ENCODE measurements at regions not wholly inside any gene's neighbourhood (a gene's known extent, or its start where the extent isn't known, plus 50 kb on each side); places are given as distances from the start of the nearest gene placed in this dataset.

- DNase-seq: no peak
- no peak overlapping the region for H3K4me2 ChIP-seq (ENCODE audit: low read depth, low read length)
- no peaks in the 10 kb centered on the region for H3K9me3 ChIP-seq (replicated peaks; ENCODE audit: insufficient read depth, low read length)
- no peaks in the 10 kb centered on the region for H3K9me2 ChIP-seq (replicated peaks; ENCODE audit: insufficient read depth, low read length)
- no peaks in the 10 kb centered on the region for H4K20me1 ChIP-seq (ENCODE audit: insufficient read depth, low read length)
- TF ChIP-seq EZH2 (optimal IDR thresholded peaks at IDR 0.05; ENCODE audit: low read depth, low read length) (no peak), EZH2phosphoT487 (IDR thresholded peaks at IDR 0.05; ENCODE audit: low read length) (no peak)
- TF ChIP-seq, protein P1, sequence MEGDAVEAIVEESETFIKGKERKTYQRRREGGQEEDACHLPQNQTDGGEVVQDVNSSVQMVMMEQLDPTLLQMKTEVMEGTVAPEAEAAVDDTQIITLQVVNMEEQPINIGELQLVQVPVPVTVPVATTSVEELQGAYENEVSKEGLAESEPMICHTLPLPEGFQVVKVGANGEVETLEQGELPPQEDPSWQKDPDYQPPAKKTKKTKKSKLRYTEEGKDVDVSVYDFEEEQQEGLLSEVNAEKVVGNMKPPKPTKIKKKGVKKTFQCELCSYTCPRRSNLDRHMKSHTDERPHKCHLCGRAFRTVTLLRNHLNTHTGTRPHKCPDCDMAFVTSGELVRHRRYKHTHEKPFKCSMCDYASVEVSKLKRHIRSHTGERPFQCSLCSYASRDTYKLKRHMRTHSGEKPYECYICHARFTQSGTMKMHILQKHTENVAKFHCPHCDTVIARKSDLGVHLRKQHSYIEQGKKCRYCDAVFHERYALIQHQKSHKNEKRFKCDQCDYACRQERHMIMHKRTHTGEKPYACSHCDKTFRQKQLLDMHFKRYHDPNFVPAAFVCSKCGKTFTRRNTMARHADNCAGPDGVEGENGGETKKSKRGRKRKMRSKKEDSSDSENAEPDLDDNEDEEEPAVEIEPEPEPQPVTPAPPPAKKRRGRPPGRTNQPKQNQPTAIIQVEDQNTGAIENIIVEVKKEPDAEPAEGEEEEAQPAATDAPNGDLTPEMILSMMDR (IDR thresholded peaks at IDR 0.05; ENCODE audit: low read length): no peak
- H2AFZ ChIP-seq (ENCODE audit: low read length): no peak overlapping the region
- no peaks in the 10 kb centered on the region for H3K36me3 ChIP-seq (replicated peaks; ENCODE audit: insufficient read depth, low read length)
- H3K79me2 ChIP-seq (ENCODE audit: low read length): no peaks in the 10 kb centered on the region
- no peak overlapping the region for H3K4me3 ChIP-seq (ENCODE audit: low read length)
- H3K9ac ChIP-seq (ENCODE audit: low read length): no peak overlapping the region
- no peak overlapping the region for H3K27ac ChIP-seq (ENCODE audit: low read length)
- H3F3A ChIP-seq (ENCODE audit: insufficient read depth, low read length): no peaks in the 10 kb centered on the region
- H3K27me3 ChIP-seq (replicated peaks; ENCODE audit: insufficient read depth, low read length): no peaks in the 10 kb centered on the region
- no peaks in the 10 kb centered on the region for H3K4me1 ChIP-seq (ENCODE audit: low read length)
Measured at GRCh38 chr6:126107475-126108166, 121.3 kb downstream of the TRMT11 start.

DNA sequence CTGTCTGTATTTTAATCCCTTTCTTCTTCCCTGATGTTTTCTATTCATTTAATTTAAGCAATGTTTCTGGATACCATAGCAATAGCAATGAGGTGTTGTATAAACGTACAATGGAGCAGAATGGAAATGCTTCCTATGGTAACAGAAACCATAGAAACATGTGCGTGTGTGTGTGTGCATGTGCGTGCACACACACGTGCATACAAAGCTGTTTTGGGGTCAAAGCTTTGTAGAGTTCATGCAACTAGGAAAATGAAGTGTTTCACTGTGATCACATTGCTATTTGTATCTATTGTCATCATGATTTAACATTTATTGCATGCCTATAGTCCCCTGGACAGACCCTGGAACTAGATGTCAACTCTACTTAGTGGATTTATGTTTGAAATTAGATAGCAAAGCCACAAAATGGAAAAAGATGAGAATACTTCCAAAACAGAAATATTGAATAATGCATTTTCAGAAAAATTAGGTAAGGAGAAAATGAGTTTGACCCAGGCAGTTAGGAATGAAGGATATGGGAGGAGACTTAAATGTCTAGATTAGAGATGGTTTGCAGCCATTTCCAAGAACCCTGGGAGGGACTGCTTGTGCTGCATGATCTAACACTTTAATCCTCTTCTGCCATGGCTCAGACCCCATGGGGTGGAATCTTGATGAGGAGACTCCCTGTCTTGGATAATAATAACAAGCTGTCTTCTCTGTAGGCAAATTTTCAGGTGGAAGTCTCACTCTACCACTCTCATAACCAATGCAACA is 124.4 kb downstream of the TRMT11 start:
- no peaks in the 10 kb centered on the region for H3F3A ChIP-seq (ENCODE audit: insufficient read depth, low read length)
- no peaks in the 10 kb centered on the region for H3K9me2 ChIP-seq (replicated peaks; ENCODE audit: insufficient read depth, low read length)
- TF ChIP-seq, protein P1 (IDR thresholded peaks at IDR 0.05; ENCODE audit: low read length): no peak
- no peak for TF ChIP-seq EZH2phosphoT487 (IDR thresholded peaks at IDR 0.05; ENCODE audit: low read length)
- no peak for TF ChIP-seq EZH2 (optimal IDR thresholded peaks at IDR 0.05; ENCODE audit: low read depth, low read length)
- H2AFZ ChIP-seq (ENCODE audit: low read length): no peak overlapping the region
- H3K4me2 ChIP-seq (ENCODE audit: low read depth, low read length): no peak overlapping the region
- H3K27ac ChIP-seq (ENCODE audit: low read length): no peak overlapping the region
- H3K9me3 ChIP-seq (replicated peaks; ENCODE audit: insufficient read depth, low read length): no peaks in the 10 kb centered on the region
- no peak overlapping the region for H3K9ac ChIP-seq (ENCODE audit: low read length)
- H3K4me3 ChIP-seq (ENCODE audit: low read length): no peak overlapping the region
- no peaks in the 10 kb centered on the region for H3K79me2 ChIP-seq (ENCODE audit: low read length)
- H3K27me3 ChIP-seq (replicated peaks; ENCODE audit: insufficient read depth, low read length): no peaks in the 10 kb centered on the region
- H4K20me1 ChIP-seq (ENCODE audit: insufficient read depth, low read length): no peaks in the 10 kb centered on the region
- H3K4me1 ChIP-seq (ENCODE audit: low read length): no peaks in the 10 kb centered on the region
- no peak for DNase-seq
- no peaks in the 10 kb centered on the region for H3K36me3 ChIP-seq (replicated peaks; ENCODE audit: insufficient read depth, low read length)

DNA sequence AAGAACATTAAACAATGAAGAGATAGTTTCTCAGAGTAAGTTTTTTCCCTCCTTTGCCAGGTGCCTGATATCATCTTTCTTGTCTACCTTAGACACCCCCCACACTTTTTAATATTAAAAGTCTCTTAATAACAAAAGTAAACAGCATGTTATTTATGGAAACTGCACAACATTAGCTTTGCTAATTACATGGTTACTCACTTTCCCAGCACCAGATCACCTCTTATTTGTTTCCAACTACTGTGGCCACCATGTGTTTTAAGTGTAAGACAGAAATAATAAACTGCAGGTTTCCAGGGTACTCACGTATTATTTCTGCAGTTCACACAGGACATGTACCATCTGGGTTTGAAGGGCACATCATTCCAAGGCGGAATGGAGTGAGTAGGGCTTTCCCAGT is 125.0 kb downstream of the TRMT11 start:
- Histone ChIP-seq H3K36me3 (replicated peaks; ENCODE audit: insufficient read depth, low read length) (no peaks in the 10 kb centered on the region), H3K9me3 (replicated peaks; ENCODE audit: insufficient read depth, low read length) (no peaks in the 10 kb centered on the region), H3K9ac (ENCODE audit: low read length) (no peak overlapping the region), H2AFZ (ENCODE audit: low read length) (no peak overlapping the region), H3K9me2 (replicated peaks; ENCODE audit: insufficient read depth, low read length) (no peaks in the 10 kb centered on the region), H4K20me1 (ENCODE audit: insufficient read depth, low read length) (no peaks in the 10 kb centered on the region), H3K4me2 (ENCODE audit: low read depth, low read length) (no peak overlapping the region), H3K27ac (ENCODE audit: low read length) (no peak overlapping the region), H3K4me3 (ENCODE audit: low read length) (no peak overlapping the region), H3F3A (ENCODE audit: insufficient read depth, low read length) (no peaks in the 10 kb centered on the region), H3K79me2 (ENCODE audit: low read length) (no peaks in the 10 kb centered on the region), H3K27me3 (replicated peaks; ENCODE audit: insufficient read depth, low read length) (no peaks in the 10 kb centered on the region), H3K4me1 (ENCODE audit: low read length) (no peaks in the 10 kb centered on the region)
- TF ChIP-seq, protein P1 (IDR thresholded peaks at IDR 0.05; ENCODE audit: low read length): no peak
- TF ChIP-seq EZH2phosphoT487 (IDR thresholded peaks at IDR 0.05; ENCODE audit: low read length) (no peak), EZH2 (optimal IDR thresholded peaks at IDR 0.05; ENCODE audit: low read depth, low read length) (no peak)
- no peak for DNase-seq
